ENCODE measurements at regions not wholly inside any gene's neighbourhood (a gene's known extent, or its start where the extent isn't known, plus 50 kb on each side); places are given as distances from the start of the nearest gene placed in this dataset.

- intact Hi-C loops (cut with DNase I), result no loop called here
- Histone ChIP-seq H3K9me3 (no peaks in the 10 kb centered on the region), H3K27ac (no peak overlapping the region), H3K27me3 (no peaks in the 10 kb centered on the region), H3K4me1 (no peaks in the 10 kb centered on the region), H3K4me3 (no peak overlapping the region), H3K36me3 (no peaks in the 10 kb centered on the region)
- no peak for ATAC-seq
- no peak for DNase-seq
- TF ChIP-seq CTCF (IDR thresholded peaks at IDR 0.05) (no peak), POLR2A (IDR thresholded peaks at IDR 0.05) (no peak)
These were observed 299.7 kb downstream of the OTOL1 start for GRCh38 chr3:161796312-161796711.

- intact Hi-C loops (cut with DNase I), result no loop called here
- Histone ChIP-seq H3K4me3 (no peak overlapping the region), H3K27ac (no peak overlapping the region), H3K36me3 (no peaks in the 10 kb centered on the region), H3K9me3 (no peaks in the 10 kb centered on the region), H3K27me3 (no peaks in the 10 kb centered on the region), H3K4me1 (no peaks in the 10 kb centered on the region)
- no peak for ATAC-seq
- no peak for DNase-seq
- no peak for TF ChIP-seq CTCF (IDR thresholded peaks at IDR 0.05)
- TF ChIP-seq POLR2A (IDR thresholded peaks at IDR 0.05), result no peak
These were observed 300.2 kb downstream of the OTOL1 start for GRCh38 chr3:161796780-161797179.

GRCh38 chr3:161798016-161798415, 301.4 kb downstream of the OTOL1 start:
- DNase-seq (no peak), ATAC-seq (no peak)
- no peaks in the 10 kb centered on the region for H3K27me3 ChIP-seq
- TF ChIP-seq POLR2A (IDR thresholded peaks at IDR 0.05), result no peak
- no peaks in the 10 kb centered on the region for H3K4me1 ChIP-seq
- intact Hi-C loops (cut with DNase I), result no loop called here
- WGBS (ENCODE audit: insufficient coverage, low coverage, low lambda C conversion rate, missing lambda C conversion rate), result 53% methylated on average over 3 of the region's 3 CpGs
- no peaks in the 10 kb centered on the region for H3K36me3 ChIP-seq
- no peak overlapping the region for H3K4me3 ChIP-seq
- no peaks in the 10 kb centered on the region for H3K9me3 ChIP-seq
- H3K27ac ChIP-seq, result no peak overlapping the region

GRCh38 chr3:161800985-161801559, 304.5 kb downstream of the OTOL1 start:
- Histone ChIP-seq H3K4me3 (no peak overlapping the region), H3K4me1 (no peaks in the 10 kb centered on the region), H3K36me3 (no peaks in the 10 kb centered on the region), H3K27me3 (no peaks in the 10 kb centered on the region), H3K9me3 (no peaks in the 10 kb centered on the region), H3K27ac (no peak overlapping the region)
- TF ChIP-seq POLR2A (IDR thresholded peaks at IDR 0.05), result no peak
- no peak for TF ChIP-seq CTCF (IDR thresholded peaks at IDR 0.05)
- 75% methylated on average over 1 of the region's 1 CpG for WGBS (ENCODE audit: insufficient coverage, low coverage, low lambda C conversion rate, missing lambda C conversion rate)
- DNase-seq (no peak), ATAC-seq (peak in 2 of 4 donors; percentile 50 to 55)
- intact Hi-C loops (cut with DNase I), result no loop called here

- 89% methylated on average over 1 of the region's 1 CpG for WGBS (ENCODE audit: insufficient coverage, low coverage, low lambda C conversion rate, missing lambda C conversion rate)
- DNase-seq (no peak), ATAC-seq (no peak)
- TF ChIP-seq POLR2A (IDR thresholded peaks at IDR 0.05) (no peak), CTCF (IDR thresholded peaks at IDR 0.05) (no peak)
- Histone ChIP-seq H3K27ac (no peak overlapping the region), H3K4me3 (no peak overlapping the region), H3K27me3 (no peaks in the 10 kb centered on the region), H3K9me3 (no peaks in the 10 kb centered on the region), H3K4me1 (peaks cover 0 to 13% (median 0%) of the 10 kb centered on the region in 4 donors), H3K36me3 (no peaks in the 10 kb centered on the region)
- intact Hi-C loops (cut with DNase I), result no loop called here
These were observed 321.5 kb downstream of the OTOL1 start for GRCh38 chr3:161818106-161818505.
